ENCODE measurements at regions not wholly inside any gene's neighbourhood (a gene's known extent, or its start where the extent isn't known, plus 50 kb on each side); places are given as distances from the start of the nearest gene placed in this dataset.
A peak's percentile ranks its signal among the peaks of the same experiment; 100 is the strongest.
"Not testable (repeated sequence)": the region's sequence is repeated elsewhere in the genome, so short reads cannot be mapped to it uniquely, and the experiment has no call there.

DNA sequence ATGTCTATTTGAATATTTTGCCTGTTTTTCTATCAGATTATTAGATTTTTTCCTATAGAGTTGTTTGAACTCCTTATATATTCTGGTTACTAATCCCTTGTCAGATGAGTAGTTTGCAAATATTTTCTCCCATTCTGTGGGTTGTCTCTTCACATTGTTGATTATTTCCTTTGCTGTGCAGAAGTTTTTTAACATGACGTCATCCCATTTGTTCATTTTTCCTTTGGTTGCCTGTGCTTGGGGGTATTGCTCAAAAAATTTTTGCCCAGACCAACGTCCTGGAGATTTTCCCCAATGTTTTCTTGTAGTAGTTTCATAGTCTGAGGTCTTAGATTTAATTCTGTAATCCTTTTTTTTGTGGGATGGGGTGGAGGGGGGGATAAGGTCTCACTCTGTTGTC is 168.7 kb upstream of the NFIA start:
- DNase-seq, result not testable (repeated sequence)

DNA sequence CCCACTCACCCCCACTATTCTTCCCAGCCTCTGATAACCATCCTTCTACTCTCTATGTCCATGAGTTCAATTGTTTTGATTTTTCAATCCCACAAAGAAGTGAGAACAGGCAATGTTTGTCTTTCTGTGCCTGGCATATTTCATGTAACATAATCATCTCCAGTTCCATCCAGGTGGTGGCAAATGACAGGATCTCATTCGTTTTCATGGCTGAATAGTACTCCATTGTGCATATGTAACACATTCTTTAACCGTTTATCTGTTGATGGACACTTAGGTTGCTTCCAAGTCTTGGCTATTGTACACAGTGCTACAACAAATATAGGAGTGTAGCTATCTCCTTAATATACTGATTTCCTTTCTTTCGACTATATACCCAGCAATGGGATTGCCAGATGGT is 169.3 kb upstream of the NFIA start:
- no peak for DNase-seq

DNA sequence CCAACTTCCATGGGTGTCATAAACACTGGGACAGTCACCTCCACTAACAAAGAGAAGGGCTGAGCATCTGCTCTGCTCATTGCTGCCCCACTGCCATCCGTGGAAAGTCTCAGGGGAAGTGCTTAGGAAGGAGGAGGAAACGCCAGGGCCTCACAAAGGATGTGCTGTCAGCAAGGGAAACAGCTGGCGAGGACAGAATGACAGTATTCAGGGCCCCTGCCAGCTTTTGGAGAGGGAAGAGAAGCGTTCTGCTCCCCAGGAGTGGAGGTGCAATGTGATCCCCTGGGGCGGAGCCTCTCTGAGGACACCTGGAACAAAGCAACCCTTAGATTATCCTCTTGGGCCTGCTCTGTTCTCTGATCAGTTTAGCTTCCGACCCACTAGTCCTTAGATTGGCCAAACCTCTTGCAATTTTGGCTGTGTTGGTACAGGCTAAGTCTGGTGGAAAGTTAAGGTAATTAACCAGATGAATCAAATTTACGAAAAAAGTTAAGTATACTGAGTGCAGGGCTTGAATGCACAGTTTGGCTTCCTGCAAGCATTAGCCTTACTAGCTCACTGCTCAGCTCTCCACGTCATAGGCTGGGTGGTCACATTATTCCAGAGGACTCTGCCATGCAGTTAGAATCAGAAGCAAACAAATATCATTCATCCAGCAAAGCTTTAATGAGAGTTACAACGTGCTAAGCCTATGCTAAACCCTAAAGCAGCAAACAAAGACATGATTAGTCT is 170.2 kb upstream of the NFIA start:
- peak; percentile 81 for DNase-seq

DNA sequence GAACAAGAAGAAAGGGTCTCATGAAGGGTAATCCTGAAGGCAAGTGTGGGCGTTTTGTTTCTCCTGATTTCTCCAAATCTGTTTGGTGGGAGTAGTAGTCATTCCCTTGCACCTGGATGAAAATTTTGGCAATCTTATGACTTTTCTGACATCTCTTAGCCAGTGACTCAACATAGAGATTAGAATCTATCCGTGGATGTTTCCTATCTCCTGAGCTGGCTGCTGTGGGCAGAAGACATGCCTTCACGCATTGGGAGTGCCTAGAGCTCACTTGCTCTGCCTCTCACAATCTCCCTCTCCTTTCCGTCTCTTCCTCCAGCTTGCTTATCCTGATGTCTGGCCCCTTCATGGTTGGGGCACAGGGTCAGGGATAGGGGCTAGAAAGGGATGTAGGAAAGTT is 174.2 kb upstream of the NFIA start:
- DNase-seq, result no peak

DNA sequence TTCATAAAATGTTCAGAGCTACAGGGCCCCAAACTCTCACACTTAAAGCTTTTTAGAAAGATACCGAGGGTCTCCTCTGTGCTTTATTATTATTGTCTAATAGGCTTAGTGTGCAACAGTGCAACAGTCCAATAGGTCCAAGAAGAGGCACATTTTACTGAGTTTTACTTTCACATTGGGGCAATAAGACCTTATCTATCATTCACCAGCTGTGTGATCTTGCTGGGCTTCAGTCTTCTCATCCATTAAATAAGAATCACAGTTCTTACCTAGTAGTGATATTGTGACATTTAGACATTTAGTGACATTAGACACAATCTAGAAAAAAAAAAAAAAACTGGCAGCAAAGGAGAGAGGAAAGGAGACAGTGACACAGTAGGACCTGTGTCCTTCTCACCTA is 175.8 kb upstream of the NFIA start:
- DNase-seq, result no peak

DNA sequence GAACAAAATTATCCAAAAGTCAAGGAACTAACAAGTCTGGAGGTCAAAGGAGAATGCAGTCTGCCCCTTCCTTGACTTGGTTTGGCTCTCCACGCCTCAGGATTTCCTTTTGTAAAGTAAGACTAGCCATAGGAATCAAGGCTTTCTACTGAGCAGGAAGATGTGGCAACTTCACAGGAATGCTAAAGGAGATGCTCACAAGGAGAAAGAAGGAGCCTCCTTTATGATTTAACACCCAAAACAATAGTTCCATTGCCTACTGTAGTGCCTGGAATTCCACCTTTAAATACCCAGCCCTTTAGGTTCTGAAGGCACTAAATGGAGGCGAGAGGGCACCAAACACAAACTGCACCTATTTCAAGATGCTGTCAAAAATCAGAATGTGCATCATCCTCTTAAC is 176.3 kb upstream of the NFIA start:
- DNase-seq, result no peak

DNA sequence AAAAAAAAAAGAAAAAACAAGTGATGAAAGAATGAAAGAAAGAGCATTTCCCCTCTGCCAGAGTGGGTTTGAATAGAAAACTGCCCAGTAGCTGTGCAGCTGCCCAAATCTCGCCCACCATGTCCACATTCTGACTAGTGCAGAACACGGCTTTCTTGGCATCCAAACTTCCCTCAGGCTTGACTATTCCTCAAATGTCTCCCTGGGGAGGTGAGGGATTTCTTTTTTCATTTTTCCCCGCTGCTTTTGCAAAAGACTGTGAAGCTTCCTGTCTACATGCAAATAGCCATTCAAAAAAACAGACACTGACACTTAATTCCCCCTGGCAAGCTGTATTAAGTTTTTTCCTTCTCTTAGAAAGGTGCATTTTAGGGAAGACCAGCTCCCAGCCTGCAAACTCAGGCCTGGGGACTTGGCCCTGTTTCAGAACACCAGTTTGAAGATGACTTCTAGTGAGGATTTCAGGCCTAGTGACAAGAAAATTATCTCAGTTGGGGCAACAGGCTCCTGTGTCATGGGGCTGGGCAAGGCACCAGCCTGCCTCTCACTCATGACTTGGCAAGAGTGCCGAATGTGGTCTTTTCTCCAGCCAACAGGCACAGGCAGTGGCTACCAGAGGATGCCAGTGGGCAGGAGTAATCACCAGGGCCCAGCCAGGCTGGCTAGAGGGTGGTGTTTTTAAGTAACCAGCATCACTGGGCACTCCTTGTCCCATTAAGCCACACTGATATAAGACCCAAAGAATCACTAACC is 178.1 kb upstream of the NFIA start:
- DNase-seq, result no peak

DNA sequence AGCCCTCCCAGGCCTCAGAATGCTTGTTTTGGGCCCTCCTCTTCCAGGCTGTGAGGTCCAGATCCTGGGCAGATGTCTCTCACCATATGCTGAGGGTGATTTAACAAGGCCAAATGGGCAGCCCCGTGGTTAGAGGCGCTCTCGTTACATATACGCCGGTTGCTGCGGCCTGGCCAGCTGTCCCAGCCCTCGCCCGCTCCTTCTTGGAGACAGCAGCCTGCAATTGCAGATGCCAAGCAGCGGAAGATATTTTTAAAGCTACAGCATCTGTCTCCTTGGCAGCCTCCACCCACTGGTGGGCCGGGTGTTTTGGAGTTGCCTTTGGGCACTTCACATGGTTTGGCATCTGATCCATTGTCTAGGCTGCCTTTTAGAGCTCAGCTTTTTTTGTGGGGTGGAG is 178.8 kb upstream of the NFIA start:
- peak; percentile 95 for DNase-seq

DNA sequence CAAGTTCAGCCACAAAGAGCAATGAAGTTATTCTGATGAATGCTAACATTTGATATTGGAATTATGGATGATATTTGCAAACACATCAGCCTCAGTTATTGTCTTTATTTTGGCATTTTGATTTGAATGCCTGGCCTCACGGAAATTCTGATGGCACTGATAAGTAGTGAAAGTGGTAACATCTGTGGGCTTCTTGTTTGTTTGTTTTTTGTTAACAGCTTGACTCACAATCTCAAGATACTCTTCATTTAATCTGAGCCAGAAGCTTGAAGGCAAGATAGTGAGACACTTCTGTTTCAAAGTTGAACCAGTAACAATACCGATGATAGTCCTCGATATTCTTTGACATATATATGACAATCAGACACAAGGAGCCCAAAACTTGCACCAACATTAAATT is 182.9 kb upstream of the NFIA start:
- DNase-seq, result no peak

DNA sequence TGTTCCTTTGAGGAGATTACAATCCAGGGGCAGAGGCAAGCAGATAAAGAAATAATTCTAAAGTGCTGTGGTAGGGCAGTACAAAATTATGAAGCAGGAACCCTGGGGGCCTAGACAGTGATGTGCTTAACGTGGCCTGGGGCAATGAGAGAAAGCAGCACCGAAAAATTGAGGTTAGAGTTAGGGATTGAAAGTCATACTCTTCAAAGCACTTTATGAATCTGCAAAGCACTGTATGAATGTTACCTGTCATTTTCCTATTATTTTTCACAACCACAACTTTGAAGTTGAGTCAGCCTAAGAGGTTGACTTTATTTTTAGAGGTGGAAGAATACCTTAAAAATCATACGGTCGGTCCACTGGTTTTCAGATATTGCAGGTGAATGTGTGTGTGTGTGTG is 183.4 kb upstream of the NFIA start:
- DNase-seq, result no peak

DNA sequence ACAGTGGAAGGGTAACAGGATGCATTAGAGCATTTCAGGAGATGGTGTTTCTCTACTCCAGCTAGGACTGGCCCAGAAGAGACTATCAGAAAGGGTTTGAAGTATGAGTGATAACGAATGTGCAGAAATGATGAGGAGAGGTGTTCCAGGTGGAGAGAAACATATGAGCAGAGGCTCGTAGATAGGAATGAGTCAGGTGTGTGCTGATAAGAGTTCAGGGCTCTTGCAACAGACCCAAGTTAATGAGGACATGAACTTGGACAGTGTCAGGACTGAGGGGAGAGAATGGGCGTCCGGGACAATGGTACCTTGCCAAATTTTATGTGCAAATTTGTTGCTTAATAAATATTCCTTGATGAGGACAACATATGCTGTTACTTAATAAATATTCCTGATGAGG is 183.9 kb upstream of the NFIA start:
- DNase-seq, result no peak

DNA sequence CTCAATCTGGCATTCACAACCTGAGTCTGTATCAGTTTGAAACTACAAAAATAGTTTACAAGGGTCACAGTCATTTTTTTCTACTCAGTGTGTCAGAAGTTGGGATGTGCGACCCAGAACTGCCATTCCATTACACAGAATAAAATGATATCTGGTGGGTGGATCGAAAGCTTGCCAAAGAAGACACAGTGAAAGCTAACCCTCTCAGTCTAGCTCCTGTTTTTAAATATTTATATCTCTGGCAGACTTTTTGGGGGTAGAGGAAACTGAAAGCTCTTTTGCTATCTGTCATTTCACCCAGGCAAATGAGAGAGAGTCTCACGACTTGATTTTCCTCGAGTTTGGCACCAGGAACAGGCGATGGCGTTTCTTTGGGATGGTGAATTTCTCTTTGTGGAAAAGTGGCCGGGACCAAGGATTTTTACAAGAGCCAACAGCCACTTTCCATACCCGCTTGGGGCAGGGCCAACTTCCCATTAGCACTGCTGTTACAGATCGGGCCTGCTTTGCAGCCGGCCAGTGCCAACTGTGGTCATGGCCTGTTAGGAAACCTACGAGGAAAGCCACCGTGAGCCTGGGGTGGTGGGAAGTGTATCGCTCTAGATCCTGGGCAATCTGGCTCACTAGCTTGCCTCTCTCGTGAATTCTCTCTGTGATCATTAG is 185.5 kb upstream of the NFIA start:
- DNase-seq, result no peak

DNA sequence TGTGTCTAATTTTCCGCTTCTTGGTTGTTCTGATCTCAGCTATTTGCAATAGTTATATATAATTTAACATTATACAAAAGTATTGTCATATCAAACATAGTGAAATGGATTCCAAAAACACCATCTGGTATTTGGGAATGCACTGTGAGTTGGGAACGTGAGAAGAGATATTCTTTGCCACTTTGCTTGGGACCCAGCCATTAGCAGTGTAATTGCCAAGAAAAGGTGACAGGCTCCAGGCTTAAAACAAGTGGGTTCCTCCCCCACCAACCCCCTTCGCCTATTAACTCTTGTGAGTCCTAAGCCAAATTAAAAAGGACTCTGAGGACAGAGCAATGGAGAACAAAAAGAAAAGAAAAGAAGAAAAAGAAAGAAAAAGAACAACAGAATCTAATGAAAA is 186.7 kb upstream of the NFIA start:
- peak; percentile 77 for DNase-seq

DNA sequence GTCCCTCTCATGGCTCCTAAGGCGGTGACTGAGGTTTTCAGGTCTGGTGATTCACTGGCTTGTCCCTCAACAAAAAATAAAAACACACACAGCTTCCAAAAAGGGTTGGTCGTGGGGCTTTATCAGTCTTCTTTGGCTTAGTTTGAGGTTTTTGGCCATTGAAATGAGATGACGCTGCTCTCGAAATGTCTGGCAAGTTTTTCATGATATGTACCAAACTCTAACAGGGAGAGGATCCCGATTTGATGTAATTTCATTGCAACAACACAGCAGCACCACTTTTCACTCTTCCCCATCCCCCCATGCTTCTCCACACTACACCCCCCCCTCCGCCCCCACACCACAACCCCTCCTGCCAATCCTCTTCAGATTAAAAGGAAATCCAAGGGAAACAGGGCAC is 187.1 kb upstream of the NFIA start:
- peak; percentile 53 for DNase-seq

DNA sequence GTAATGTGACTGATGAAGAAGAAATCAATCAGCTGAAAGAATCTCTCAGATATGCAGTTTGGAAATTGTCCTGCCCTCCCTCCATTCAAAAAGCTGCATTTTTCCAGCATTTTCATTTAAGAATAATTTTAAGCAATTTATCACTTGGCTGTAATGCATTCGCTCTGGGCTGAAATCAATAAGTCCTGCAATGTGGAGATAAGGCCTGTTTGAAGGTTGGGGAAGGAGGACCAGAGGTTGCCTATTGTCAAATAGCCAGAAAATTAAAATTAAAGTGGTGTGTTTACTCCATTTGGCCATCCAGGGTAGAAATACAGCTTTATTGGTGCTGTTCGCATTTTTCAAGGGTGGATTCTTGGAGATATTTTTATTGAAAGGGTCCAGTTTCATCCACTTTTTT is 187.6 kb upstream of the NFIA start:
- no peak for DNase-seq

DNA sequence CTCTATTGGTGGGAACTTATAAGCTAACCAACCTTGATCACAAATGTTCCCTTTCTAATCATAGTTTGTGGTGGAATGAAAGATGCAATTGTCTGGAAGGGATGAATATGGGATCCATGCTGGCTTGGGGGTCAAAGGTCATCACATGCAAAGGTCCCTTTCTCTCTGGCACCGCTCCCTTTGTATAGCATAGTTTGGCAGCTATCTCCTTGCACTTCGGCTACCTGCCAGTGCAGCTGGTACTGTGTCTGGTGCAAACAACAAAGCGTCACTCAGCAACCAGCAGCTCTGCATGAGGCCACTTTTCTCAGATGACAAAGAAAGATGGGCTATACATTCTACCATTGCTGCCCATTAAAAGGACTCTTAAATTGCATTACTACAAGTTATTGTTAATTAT is 188.2 kb upstream of the NFIA start:
- no peak for DNase-seq

DNA sequence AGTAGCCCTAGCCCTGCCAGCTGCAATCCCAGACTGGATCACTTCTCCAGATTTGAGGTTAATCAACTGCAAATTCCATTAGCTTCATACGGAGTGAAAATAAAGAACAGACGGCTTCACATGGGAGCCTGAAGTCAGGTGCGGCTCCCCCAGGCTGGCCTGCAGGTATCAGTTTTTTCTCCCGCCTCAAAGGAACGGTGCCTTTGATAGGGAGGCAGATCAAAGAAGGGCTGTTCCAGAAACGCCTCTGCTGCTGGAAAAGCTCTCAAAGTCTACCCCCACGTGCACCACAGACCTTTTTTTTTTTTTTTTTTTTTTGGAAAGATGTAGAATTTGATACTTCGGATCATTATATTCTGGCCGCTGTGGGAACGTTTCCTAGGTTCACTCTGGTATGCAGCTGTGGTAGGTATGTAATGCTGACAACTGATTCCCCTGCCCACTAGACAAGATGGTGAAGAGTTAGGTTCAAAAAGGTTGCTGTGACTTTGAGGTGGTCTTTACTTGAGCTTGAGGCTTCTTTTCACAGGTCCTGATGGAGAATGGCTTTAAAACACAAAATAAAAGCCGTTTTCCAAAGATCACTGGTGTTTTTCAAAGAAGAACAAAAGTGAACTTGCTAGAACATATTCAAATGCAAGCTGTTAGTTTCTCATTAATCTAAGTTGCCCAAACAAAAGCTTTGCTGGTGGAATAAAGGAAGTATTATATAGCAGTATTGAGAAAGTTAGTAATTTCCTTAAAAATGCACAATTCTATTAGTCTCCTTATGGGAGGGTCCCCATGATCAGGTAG is 189.0 kb upstream of the NFIA start:
- DNase-seq, result peak; percentile 66

DNA sequence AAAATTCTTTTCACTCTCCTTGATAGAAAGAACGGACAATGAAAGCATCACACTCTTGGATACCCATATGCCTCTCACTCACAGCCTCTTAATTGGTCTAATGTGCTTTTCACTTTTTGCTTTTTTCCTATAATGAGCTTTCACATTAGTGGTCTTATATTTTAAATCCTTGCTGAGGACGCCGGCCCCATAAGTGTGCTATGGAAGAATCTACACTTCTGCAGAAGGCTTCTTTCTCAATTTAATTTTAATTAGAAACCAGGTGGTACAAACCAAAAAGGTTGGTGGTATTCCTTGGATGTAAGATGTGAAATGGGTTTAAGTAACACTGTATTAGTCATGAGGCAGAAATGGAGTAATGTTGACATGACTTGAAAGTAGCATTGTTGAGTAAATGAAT is 190.6 kb upstream of the NFIA start:
- peak; percentile 66 for DNase-seq

DNA sequence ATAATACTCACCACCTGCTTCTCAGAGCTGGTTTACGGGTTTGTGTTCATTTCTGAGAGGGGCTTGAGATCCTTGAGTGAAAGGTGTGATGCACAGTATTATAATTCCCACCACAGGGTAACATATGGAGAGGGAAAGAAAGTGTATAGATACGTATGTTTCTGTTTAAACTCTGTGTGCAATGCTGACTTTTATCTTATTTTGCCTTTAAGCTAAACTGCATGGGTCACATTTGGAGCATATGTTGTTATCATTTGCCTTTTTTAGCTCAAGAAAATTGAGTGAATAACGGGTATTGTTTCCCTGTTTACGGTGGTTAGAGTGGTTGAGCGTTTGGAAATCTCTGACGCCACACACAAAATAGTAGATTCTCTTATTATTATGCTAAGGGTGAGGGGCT is 191.1 kb upstream of the NFIA start:
- no peak for DNase-seq

DNA sequence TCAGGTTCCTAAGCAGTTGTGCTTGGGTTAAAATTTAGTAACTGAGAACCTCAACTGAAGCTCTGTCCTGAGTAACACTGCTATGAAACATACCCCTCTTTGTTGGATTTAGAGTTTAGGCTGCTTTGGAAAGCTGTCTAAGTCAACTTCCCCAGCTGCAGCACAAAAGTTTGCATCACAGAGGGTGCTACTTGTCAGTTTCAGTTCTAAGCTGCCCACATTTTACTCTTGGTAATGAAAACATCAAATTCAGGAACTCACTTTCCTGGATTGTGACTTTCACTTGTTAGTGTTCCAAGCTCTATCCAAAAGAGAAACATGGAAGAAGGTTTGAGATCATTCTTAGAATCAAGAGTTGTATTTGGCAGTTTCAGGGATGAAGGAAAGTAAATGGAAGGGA is 191.7 kb upstream of the NFIA start:
- DNase-seq, result no peak

DNA sequence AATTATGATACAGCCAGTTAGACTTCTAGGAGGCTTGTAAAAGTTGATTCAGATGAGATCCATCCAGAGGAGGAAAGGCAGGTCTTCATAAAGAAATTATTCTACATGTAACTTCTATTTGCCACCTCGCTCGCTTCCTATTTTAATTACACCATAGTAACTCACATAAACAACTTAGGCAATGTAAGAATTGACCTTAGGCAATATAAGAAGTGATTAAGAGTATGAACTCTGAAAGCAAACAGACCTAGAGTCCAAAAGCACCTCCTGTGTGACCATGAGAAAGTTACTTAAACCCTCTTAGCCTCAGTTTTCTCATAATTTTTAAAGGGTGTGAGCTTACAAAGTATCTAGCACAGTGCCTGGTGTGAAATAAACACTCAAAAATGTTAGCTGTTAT is 192.7 kb upstream of the NFIA start:
- DNase-seq, result no peak

DNA sequence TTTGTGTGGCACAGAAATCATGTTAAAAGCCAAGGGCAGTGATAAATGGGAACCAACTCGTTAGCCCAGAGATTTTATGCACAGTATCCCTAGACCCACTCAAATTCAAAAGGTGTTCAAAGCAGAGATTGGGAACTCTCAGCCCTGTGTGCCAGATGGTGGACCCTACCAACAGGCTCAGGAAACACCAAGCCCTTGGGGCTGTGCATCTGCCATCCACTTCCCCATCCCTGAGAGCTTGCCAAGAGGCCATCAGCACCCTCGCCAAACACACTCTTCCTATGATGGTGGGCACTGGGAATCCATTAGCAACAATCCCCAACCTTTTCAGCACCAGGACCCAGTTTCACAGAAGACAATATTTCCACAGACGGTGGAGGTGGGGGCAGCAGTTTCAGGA is 194.2 kb upstream of the NFIA start:
- DNase-seq, result peak; percentile 48

DNA sequence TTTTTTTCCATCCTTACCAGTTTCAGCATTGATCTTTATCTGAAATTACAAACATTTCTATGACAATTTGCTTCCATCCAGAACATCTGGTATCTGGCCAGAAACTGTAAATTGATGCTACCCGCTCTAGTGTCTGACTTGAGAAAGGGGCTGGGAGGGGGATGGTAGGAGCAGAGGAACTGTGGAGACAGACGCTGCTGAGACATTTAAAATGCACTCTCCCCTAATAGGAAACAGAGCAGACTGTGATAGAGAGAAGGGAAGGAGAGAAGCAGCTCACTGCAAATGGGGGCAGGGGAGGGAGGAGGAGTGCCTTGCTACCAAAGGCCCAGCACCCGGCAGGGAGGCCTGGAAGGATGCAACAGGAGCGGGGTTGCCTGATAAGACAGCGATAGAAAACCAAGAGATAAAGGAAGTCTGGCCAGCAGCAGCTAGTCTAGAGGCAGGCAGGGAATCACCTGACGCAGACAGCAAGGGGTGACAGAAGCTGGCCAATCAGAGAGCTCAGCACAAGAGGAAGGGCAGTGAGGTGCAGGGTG is 195.5 kb upstream of the NFIA start:
- DNase-seq, result peak; percentile 26

Data from NCI-H82 (cell line).